ENCODE measurements at regions not wholly inside any gene's neighbourhood (a gene's known extent, or its start where the extent isn't known, plus 50 kb on each side); places are given as distances from the start of the nearest gene placed in this dataset.

- H3K23ac ChIP-seq (ENCODE audit: insufficient read length, low read depth, low read length), result no peak overlapping the region
- H3K56ac ChIP-seq (ENCODE audit: insufficient read length, low read depth, low read length), result no peak overlapping the region
These were observed 189.1 kb downstream of the SHQ1 start for GRCh38 chr3:72659188-72659587.

More at GRCh38 chr3:72659188-72659587, 189.1 kb downstream of the SHQ1 start:
- H3K79me2 ChIP-seq (ENCODE audit: insufficient read depth, low read length), result no peaks in the 10 kb centered on the region
- no peaks in the 10 kb centered on the region for H3K36me3 Mint-ChIP-seq (ENCODE audit: insufficient read depth in 1 of 3, low read depth in 3 of 3)
- H2AK5ac ChIP-seq (ENCODE audit: insufficient read length, low read length), result no peak overlapping the region
- H4K91ac ChIP-seq (ENCODE audit: insufficient read length, low read depth, low read length), result no peak overlapping the region
- H2BK5ac ChIP-seq (ENCODE audit: insufficient read length, low read length), result no peak overlapping the region
- H3K27me3 ChIP-seq (ENCODE audit: insufficient read depth, low read length), result no peaks in the 10 kb centered on the region
- H4K5ac ChIP-seq (ENCODE audit: insufficient read length, low read depth, low read length), result no peak overlapping the region
- no peak overlapping the region for H4K8ac ChIP-seq (replicated peaks; ENCODE audit: insufficient read length, low read depth, low read length)
- H3K4me2 ChIP-seq (ENCODE audit: insufficient read depth, insufficient read length, low read length), result no peak overlapping the region
- no peaks in the 10 kb centered on the region for H3K79me1 ChIP-seq (ENCODE audit: insufficient read depth, low read depth, low read length, poor library complexity, severe bottlenecking)
- H3K9ac ChIP-seq (ENCODE audit: extremely low read depth, insufficient read length, low read length), result peak overlapping the region; percentile 20
- H2BK20ac ChIP-seq (ENCODE audit: low read depth, low read length, poor library complexity, severe bottlenecking), result no peak overlapping the region
- no peak overlapping the region for H3K18ac ChIP-seq (ENCODE audit: insufficient read length, low read depth, low read length)
- no peak overlapping the region for H3K27ac ChIP-seq (ENCODE audit: insufficient read length, low read depth, low read length)
- H3K9me3 Mint-ChIP-seq, result no peaks in the 10 kb centered on the region
- no peak overlapping the region for H2AFZ ChIP-seq (ENCODE audit: low read length)
- H4K20me1 ChIP-seq (ENCODE audit: control insufficient read depth, insufficient read depth, insufficient read length), result no peaks in the 10 kb centered on the region
- H3K4me3 Mint-ChIP-seq, result no peak overlapping the region
- H3K23me2 ChIP-seq (ENCODE audit: insufficient read length, low read depth, low read length, poor library complexity, severe bottlenecking), result no peaks in the 10 kb centered on the region
- no peak for TF ChIP-seq CTCF (conservative IDR thresholded peaks at IDR 0.05)
- H3K4me1 Mint-ChIP-seq, result peaks cover 8 to 22% of the 10 kb centered on the region in 2 experiments
- no peak for DNase-seq
- H3K14ac ChIP-seq (ENCODE audit: insufficient read depth, low read length), result no peak overlapping the region
- WGBS (ENCODE audit: extremely low coverage, insufficient read length, low lambda C conversion rate), result no CpG with 5 or more reads among the region's 5 CpGs
- H3T11ph ChIP-seq (ENCODE audit: low read length), result no peak overlapping the region
- no peak overlapping the region for H3K27ac Mint-ChIP-seq
- no peak overlapping the region for H2BK15ac ChIP-seq (ENCODE audit: low read depth, low read length)
- no peak overlapping the region for H2BK12ac ChIP-seq (ENCODE audit: insufficient read length, low read depth, low read length)
- H3K4me1 ChIP-seq (ENCODE audit: insufficient read depth, low read length), result no peaks in the 10 kb centered on the region
- H3K4ac ChIP-seq (ENCODE audit: low read depth, low read length), result no peak overlapping the region
- peaks cover 2% of the 10 kb centered on the region; the same call in 1 of the 2 replicates for H3K27me3 Mint-ChIP-seq (ENCODE audit: low read depth)
- H3K9me3 ChIP-seq (ENCODE audit: control insufficient read depth, low read depth, low read length), result no peaks in the 10 kb centered on the region
- H2BK120ac ChIP-seq (ENCODE audit: low read depth, low read length, poor library complexity, severe bottlenecking), result no peak overlapping the region

All from H9 (cell line).